ENCODE measurements at regions not wholly inside any gene's neighbourhood (a gene's known extent, or its start where the extent isn't known, plus 50 kb on each side); places are given as distances from the start of the nearest gene placed in this dataset.

GRCh38 chr2:239596253-239596652 is 195.4 kb upstream of the HDAC4 start:
- Mint-ChIP-seq H3K36me3 (no peaks in the 10 kb centered on the region), H3K9me3 (peaks cover 7 to 18% (median 11%) of the 10 kb centered on the region in 7 donors), H3K27me3 (ENCODE audit: low read depth in 3 of 3) (peaks cover 0 to 4% (median 0%) of the 10 kb centered on the region in 3 donors), H3K27ac (peak overlapping the region in 1 of 7 donors; percentile 26), H3K4me1 (peaks cover 13% of the 10 kb centered on the region), H3K4me3 (no peak overlapping the region)
- no peak overlapping the region for H3K4me3 ChIP-seq (replicated peaks in 1 of 3; ENCODE audit: low read depth in 2 of 3, low read length in 3 of 3)
- H3K27ac ChIP-seq (ENCODE audit: low read depth in 1 of 2, low read length in 2 of 2) = no peak overlapping the region
- H3K9ac ChIP-seq (ENCODE audit: insufficient read depth, low read length, poor library complexity, severe bottlenecking) = no peak overlapping the region
- H3K27me3 ChIP-seq (ENCODE audit: control insufficient read depth in 2 of 2, insufficient read depth in 2 of 2, low read length in 2 of 2) = no peaks in the 10 kb centered on the region
- H2AFZ ChIP-seq (ENCODE audit: insufficient read depth, low read depth, low read length, poor library complexity, severe bottlenecking) = no peak overlapping the region
- no peaks in the 10 kb centered on the region for H3K79me2 ChIP-seq (ENCODE audit: insufficient read depth, low read length)
- TF ChIP-seq CTCF (IDR thresholded peaks at IDR 0.05) = no peak
- no peak overlapping the region for H3K4me2 ChIP-seq (replicated peaks; ENCODE audit: extremely low read depth, low read length, poor library complexity, severe bottlenecking)
- no peak for DNase-seq
- no peaks in the 10 kb centered on the region for H3K36me3 ChIP-seq (replicated peaks in 1 of 2; ENCODE audit: control insufficient read depth in 1 of 2, insufficient read depth in 2 of 2, low read length in 2 of 2)
- H3K9me3 ChIP-seq (replicated peaks in 1 of 2; ENCODE audit: control insufficient read depth in 1 of 2, insufficient read depth in 1 of 2, low read length in 2 of 2) = peaks cover 0 to 16% of the 10 kb centered on the region in 2 donors
- H3K4me1 ChIP-seq (ENCODE audit: control insufficient read depth in 1 of 2, insufficient read depth in 2 of 2, low read length in 2 of 2) = peaks cover 3 to 7% of the 10 kb centered on the region in 2 donors
- WGBS (ENCODE audit: insufficient coverage) = 97% methylated on average over 4 of the region's 4 CpGs
- intact Hi-C loops (cut with micrococcal nuclease) = no loop called here
- no peaks in the 10 kb centered on the region for H4K20me1 ChIP-seq (ENCODE audit: insufficient read depth, low read length)

- 96% methylated on average over 8 of the region's 8 CpGs for WGBS (ENCODE audit: insufficient coverage)
- no peak overlapping the region for H3K4me3 Mint-ChIP-seq
These were observed 194.9 kb upstream of the HDAC4 start for GRCh38 chr2:239595726-239596125.

More at GRCh38 chr2:239595726-239596125, 194.9 kb upstream of the HDAC4 start:
- H3K4me1 Mint-ChIP-seq = peaks cover 10% of the 10 kb centered on the region
- Histone ChIP-seq H2AFZ (ENCODE audit: insufficient read depth, low read depth, low read length, poor library complexity, severe bottlenecking) (no peak overlapping the region), H3K9ac (ENCODE audit: insufficient read depth, low read length, poor library complexity, severe bottlenecking) (no peak overlapping the region), H3K4me2 (replicated peaks; ENCODE audit: extremely low read depth, low read length, poor library complexity, severe bottlenecking) (no peak overlapping the region), H3K9me3 (replicated peaks in 1 of 2; ENCODE audit: control insufficient read depth in 1 of 2, insufficient read depth in 1 of 2, low read length in 2 of 2) (peaks cover 0 to 16% of the 10 kb centered on the region in 2 donors), H3K36me3 (replicated peaks in 1 of 2; ENCODE audit: control insufficient read depth in 1 of 2, insufficient read depth in 2 of 2, low read length in 2 of 2) (no peaks in the 10 kb centered on the region), H3K79me2 (ENCODE audit: insufficient read depth, low read length) (no peaks in the 10 kb centered on the region), H3K27me3 (ENCODE audit: control insufficient read depth in 2 of 2, insufficient read depth in 2 of 2, low read length in 2 of 2) (no peaks in the 10 kb centered on the region), H3K4me3 (replicated peaks in 1 of 3; ENCODE audit: low read depth in 2 of 3, low read length in 3 of 3) (no peak overlapping the region), H3K27ac (ENCODE audit: low read depth in 1 of 2, low read length in 2 of 2) (no peak overlapping the region), H4K20me1 (ENCODE audit: insufficient read depth, low read length) (no peaks in the 10 kb centered on the region), H3K4me1 (ENCODE audit: control insufficient read depth in 1 of 2, insufficient read depth in 2 of 2, low read length in 2 of 2) (peaks cover 0 to 2% of the 10 kb centered on the region in 2 donors)
- peaks cover 0 to 4% (median 0%) of the 10 kb centered on the region in 3 donors for H3K27me3 Mint-ChIP-seq (ENCODE audit: low read depth in 3 of 3)
- DNase-seq = no peak
- intact Hi-C loops (cut with micrococcal nuclease) = no loop called here
- TF ChIP-seq CTCF (IDR thresholded peaks at IDR 0.05) = no peak
- H3K27ac Mint-ChIP-seq = no peak overlapping the region
- H3K36me3 Mint-ChIP-seq = no peaks in the 10 kb centered on the region
- H3K9me3 Mint-ChIP-seq = peaks cover 7 to 18% (median 11%) of the 10 kb centered on the region in 7 donors
